Fibroblast of lung (primary cell): ENCODE measurements at regions not wholly inside any gene's neighbourhood (a gene's known extent, or its start where the extent isn't known, plus 50 kb on each side); places are given as distances from the start of the nearest gene placed in this dataset.

ENCODE experiments used
- CTCF ChIP-seq, 2 donors: IDR thresholded peaks in 1 of 2; conservative IDR thresholded peaks in 1 of 2; 1 replicate in 1 of 2; 2 replicates in 1 of 2; pipeline ENCODE4 v1.5.1; 2011 to 2012; ENCODE audit warnings: low read length in 2 of 2, control low read depth in 1 of 2, inconsistent platforms in 1 of 2, low read depth in 1 of 2, mild to moderate bottlenecking in 1 of 2
- EZH2 ChIP-seq: IDR thresholded peaks from 2 replicates; pipeline ENCODE4 v1.5.1; 2012; ENCODE audit warnings: low read length, control low read depth, mild to moderate bottlenecking; ENCODE audit errors: missing control alignments

- TF ChIP-seq CTCF (conservative IDR thresholded peaks at IDR 0.05 in 1 of 2, IDR thresholded peaks at IDR 0.05 in 1 of 2; ENCODE audit: low read depth in 1 of 2, low read length in 2 of 2) = no peak
- no peak for TF ChIP-seq EZH2
These were observed 373.0 kb upstream of the SALL1 start for GRCh38 chr16:51524070-51524469.
